ENCODE measurements at regions not wholly inside any gene's neighbourhood (a gene's known extent, or its start where the extent isn't known, plus 50 kb on each side); places are given as distances from the start of the nearest gene placed in this dataset.
"Not testable (repeated sequence)": the region's sequence is repeated elsewhere in the genome, so short reads cannot be mapped to it uniquely, and the experiment has no call there.

DNA sequence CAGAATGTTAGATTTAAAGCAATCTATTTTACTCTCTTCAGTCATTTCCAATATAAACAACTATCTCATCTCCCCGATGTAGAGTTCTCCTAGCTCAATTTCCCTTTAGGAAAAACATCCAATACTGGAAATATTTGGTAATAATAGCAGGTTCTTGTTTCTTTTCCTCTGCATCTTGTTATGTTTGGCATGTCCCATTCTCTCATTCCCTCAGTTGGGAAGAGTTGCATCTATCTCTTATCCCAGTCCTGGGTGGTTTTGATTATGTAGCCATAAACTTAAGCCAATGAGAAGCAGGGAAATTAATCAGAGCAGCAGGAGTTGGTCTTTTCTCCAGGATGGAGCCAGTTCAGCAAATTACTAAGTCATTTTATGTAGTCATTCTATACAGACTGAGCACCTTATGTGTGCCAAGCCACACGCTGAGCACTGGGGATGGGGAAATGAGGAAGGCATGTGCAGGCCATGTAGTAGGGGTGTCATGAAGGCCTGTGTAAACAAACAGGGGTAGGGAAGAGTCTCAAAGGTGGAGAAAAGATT lies 418.2 kb upstream of the NFIA start:
- no peak for TF ChIP-seq CTCF (IDR thresholded peaks at IDR 0.05)
- no peak for TF ChIP-seq ZFX (IDR thresholded peaks at IDR 0.05; ENCODE audit: borderline replicate concordance)
- no peak overlapping the region for H3K27ac ChIP-seq

- H3K27ac ChIP-seq: no peak overlapping the region
- TF ChIP-seq ZFX (IDR thresholded peaks at IDR 0.05; ENCODE audit: borderline replicate concordance): no peak
- TF ChIP-seq CTCF (IDR thresholded peaks at IDR 0.05): no peak
Measured at GRCh38 chr1:60662486-60663044, 419.8 kb upstream of the NFIA start.

GRCh38 chr1:60657926-60658325 lies 424.4 kb upstream of the NFIA start:
- TF ChIP-seq ZFX (IDR thresholded peaks at IDR 0.05; ENCODE audit: borderline replicate concordance) (no peak), CTCF (IDR thresholded peaks at IDR 0.05) (no peak)
- no peak overlapping the region for H3K27ac ChIP-seq

- TF ChIP-seq CTCF (IDR thresholded peaks at IDR 0.05): no peak
- no peak for TF ChIP-seq ZFX (IDR thresholded peaks at IDR 0.05; ENCODE audit: borderline replicate concordance)
- H3K27ac ChIP-seq: no peak overlapping the region
Measured at GRCh38 chr1:60655679-60656355, 426.5 kb upstream of the NFIA start.

GRCh38 chr1:60640033-60640551 lies 442.3 kb upstream of the NFIA start:
- H3K27ac ChIP-seq: not testable (repeated sequence)

GRCh38 chr1:60639287-60639686 lies 443.1 kb upstream of the NFIA start:
- H3K27ac ChIP-seq: no peak overlapping the region
- TF ChIP-seq CTCF (IDR thresholded peaks at IDR 0.05): no peak
- TF ChIP-seq ZFX (IDR thresholded peaks at IDR 0.05; ENCODE audit: borderline replicate concordance): no peak

DNA sequence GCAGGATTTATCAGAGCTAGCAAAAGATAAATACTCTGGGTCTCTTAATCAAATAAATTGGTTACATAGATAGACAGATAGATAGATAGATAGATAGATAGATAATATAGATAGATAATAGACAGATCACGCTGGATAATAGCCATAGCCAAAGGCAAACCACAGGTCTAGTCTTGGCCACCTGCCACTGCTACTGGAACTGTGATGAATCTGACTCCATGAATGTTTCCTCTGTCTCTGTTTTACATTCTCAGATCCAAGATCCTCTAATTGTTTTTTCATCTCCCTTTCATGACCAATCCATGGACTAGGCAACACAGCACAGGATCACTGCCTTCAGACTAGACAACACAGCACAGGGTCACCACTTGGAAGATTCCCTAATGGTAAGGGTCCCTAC lies 444.7 kb upstream of the NFIA start:
- H3K27ac ChIP-seq: no peak overlapping the region
- no peak for TF ChIP-seq ZFX (IDR thresholded peaks at IDR 0.05; ENCODE audit: borderline replicate concordance)
- TF ChIP-seq CTCF (IDR thresholded peaks at IDR 0.05): no peak
